ENCODE measurements at regions not wholly inside any gene's neighbourhood (a gene's known extent, or its start where the extent isn't known, plus 50 kb on each side); places are given as distances from the start of the nearest gene placed in this dataset.

DNA sequence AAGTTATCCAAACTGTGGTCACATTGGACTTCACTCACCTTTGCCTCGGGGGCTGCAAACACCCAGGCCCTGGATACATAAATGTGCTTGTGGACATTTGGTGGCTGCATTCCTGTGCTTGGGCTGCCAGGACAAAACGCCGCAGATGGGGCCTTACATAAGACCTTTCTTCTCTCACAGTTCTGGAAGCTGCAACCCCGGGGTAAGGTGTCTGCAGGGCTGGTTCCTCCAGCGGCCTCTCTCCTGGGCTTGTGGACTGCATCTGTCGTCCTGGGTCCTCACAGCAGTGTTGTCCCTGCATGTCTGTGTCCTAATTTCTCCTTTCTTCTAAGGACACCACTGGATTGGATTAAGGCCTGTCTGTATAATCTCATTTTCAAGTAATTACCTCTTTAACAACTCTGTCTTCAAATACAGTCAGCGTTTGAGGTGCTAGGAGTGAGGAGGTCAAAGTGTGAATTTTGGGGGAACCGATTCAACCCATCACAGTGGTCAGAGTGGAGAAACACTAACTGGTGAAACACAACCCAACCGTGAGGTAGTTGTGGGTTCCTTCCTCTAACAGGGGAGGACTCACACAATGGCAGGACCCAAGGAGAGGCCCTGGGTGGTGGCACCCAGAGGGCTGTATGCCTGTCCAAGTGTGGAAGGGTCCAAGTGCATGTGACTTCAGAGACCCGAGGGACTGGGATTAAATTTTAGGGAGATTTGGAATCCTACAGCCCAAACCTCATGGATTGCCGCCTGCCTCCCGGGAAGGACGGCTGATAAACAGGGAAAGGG, 415.6 kb downstream of the IRX2 start:
- Histone ChIP-seq H3K4me3 (no peak overlapping the region), H3K27me3 (peaks cover 0 to 3% of the 10 kb centered on the region in 2 donors), H3K27ac (no peak overlapping the region), H3K36me3 (replicated peaks in 1 of 2; ENCODE audit: insufficient read depth in 1 of 2, low read depth in 2 of 2) (no peaks in the 10 kb centered on the region), H3K4me1 (no peaks in the 10 kb centered on the region), H3K9me3 (no peaks in the 10 kb centered on the region)
- 65 to 71% methylated on average over 13 of the region's 13 CpGs for WGBS, 2 donors
- ATAC-seq (no peak), DNase-seq (no peak)
- TF ChIP-seq POLR2A (IDR thresholded peaks at IDR 0.05) = no peak
- TF ChIP-seq, protein P1, sequence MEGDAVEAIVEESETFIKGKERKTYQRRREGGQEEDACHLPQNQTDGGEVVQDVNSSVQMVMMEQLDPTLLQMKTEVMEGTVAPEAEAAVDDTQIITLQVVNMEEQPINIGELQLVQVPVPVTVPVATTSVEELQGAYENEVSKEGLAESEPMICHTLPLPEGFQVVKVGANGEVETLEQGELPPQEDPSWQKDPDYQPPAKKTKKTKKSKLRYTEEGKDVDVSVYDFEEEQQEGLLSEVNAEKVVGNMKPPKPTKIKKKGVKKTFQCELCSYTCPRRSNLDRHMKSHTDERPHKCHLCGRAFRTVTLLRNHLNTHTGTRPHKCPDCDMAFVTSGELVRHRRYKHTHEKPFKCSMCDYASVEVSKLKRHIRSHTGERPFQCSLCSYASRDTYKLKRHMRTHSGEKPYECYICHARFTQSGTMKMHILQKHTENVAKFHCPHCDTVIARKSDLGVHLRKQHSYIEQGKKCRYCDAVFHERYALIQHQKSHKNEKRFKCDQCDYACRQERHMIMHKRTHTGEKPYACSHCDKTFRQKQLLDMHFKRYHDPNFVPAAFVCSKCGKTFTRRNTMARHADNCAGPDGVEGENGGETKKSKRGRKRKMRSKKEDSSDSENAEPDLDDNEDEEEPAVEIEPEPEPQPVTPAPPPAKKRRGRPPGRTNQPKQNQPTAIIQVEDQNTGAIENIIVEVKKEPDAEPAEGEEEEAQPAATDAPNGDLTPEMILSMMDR (IDR thresholded peaks at IDR 0.05) = no peak
- intact Hi-C loops (cut with DNase I) = no loop called here

DNA sequence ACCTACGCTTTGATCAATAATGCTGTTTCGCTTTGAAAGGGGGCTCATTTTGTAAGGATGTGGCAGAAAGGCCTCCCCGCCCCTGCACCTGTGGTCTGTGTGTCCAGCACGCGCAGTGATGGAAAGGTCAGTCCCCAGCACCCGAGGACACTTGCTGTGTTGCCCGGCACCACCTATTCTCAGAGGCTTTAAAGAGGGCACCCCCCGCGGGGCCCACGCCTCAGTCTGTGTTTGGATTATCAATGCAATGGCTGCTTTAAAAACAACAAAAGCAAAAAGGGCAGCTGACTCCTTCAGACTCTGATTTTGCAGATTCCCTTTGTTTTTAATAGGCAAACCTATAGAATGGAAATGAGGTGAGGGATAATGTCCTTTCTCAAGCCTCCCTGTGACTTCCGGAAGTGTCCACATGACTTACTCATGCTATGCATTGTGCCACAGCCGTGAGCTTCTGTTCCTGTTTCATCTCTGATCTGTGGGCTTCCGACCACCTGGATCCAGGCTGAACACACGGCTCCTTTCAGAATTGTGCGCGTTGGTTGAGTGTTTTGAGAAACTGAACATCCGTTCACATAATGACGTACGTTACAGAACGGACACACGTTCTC, 416.2 kb downstream of the IRX2 start:
- peaks cover 0 to 3% of the 10 kb centered on the region in 2 donors for H3K27me3 ChIP-seq
- H3K4me1 ChIP-seq = no peaks in the 10 kb centered on the region
- H3K9me3 ChIP-seq = no peaks in the 10 kb centered on the region
- WGBS, 2 donors = 47 to 64% methylated on average over 15 to 21 of the region's 21 CpGs
- no peaks in the 10 kb centered on the region for H3K36me3 ChIP-seq (replicated peaks in 1 of 2; ENCODE audit: insufficient read depth in 1 of 2, low read depth in 2 of 2)
- no peak overlapping the region for H3K4me3 ChIP-seq
- intact Hi-C loops (cut with DNase I) = no loop called here
- no peak for ATAC-seq
- TF ChIP-seq, protein P1 (IDR thresholded peaks at IDR 0.05) = no peak
- no peak for TF ChIP-seq POLR2A (IDR thresholded peaks at IDR 0.05)
- no peak overlapping the region for H3K27ac ChIP-seq
- DNase-seq = no peak

DNA sequence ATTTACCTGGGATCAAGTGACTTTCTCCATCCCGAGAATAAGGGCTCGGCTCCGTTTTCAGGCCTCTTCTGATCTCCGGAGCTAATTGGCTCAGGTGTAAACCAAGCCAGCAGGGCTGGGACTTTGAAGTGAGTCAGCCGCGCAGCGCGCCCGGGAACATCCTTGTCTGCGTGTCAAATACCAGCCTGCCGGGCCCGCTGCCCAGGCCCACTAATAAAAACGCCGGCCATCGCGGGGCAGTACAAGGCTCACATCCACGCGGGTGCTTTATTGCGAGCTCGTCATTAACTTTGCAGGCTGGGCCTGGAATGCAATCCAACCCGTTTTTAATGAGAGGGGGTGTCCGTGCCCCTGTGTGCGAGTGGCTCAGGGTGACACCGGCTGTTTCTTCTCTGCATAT, 416.8 kb downstream of the IRX2 start:
- no peaks in the 10 kb centered on the region for H3K36me3 ChIP-seq (replicated peaks in 1 of 2; ENCODE audit: insufficient read depth in 1 of 2, low read depth in 2 of 2)
- no peaks in the 10 kb centered on the region for H3K4me1 ChIP-seq
- no peak overlapping the region for H3K27ac ChIP-seq
- H3K27me3 ChIP-seq = peaks cover 0 to 3% of the 10 kb centered on the region in 2 donors
- 12 to 33% methylated on average over 17 to 24 of the region's 24 CpGs for WGBS, 2 donors
- no peak overlapping the region for H3K4me3 ChIP-seq
- DNase-seq (no peak), ATAC-seq (no peak)
- H3K9me3 ChIP-seq = no peaks in the 10 kb centered on the region
- TF ChIP-seq POLR2A (IDR thresholded peaks at IDR 0.05) = no peak
- TF ChIP-seq, protein P1 (IDR thresholded peaks at IDR 0.05) = no peak
- intact Hi-C loops (cut with DNase I) = no loop called here

DNA sequence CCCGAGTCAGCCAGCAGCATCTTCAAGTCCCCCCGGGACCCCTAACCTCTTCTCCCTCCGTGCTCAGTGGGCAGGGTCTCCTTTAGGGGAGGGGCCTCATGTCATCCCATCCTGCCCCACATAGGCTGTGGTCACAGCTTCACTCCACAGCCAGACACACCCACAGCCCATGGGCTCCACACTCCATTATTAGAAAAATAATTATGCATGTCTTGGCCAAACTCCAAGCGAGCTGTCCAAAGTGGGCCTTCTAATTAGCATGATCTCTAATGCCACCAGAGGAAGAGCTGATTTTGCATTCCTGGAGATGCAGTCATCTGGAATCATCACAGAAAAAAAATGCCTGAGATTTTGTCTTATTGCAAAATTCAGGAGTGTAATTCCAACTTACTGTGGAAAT, 418.2 kb downstream of the IRX2 start:
- WGBS, 2 donors = 44 to 48% methylated on average over 3 to 4 of the region's 4 CpGs

More for the DNA sequence above, 418.2 kb downstream of the IRX2 start:
- ATAC-seq (no peak), DNase-seq (no peak)
- Histone ChIP-seq H3K9me3 (no peaks in the 10 kb centered on the region), H3K27ac (no peak overlapping the region), H3K27me3 (peaks cover 0 to 3% of the 10 kb centered on the region in 2 donors), H3K4me1 (no peaks in the 10 kb centered on the region), H3K36me3 (replicated peaks in 1 of 2; ENCODE audit: insufficient read depth in 1 of 2, low read depth in 2 of 2) (no peaks in the 10 kb centered on the region), H3K4me3 (no peak overlapping the region)
- intact Hi-C loops (cut with DNase I) = no loop called here
- no peak for TF ChIP-seq POLR2A (IDR thresholded peaks at IDR 0.05)
- TF ChIP-seq, protein P1 (IDR thresholded peaks at IDR 0.05) = no peak

Data from body of pancreas (tissue), 4 donors.